ENCODE measurements at regions not wholly inside any gene's neighbourhood (a gene's known extent, or its start where the extent isn't known, plus 50 kb on each side); places are given as distances from the start of the nearest gene placed in this dataset.

DNA sequence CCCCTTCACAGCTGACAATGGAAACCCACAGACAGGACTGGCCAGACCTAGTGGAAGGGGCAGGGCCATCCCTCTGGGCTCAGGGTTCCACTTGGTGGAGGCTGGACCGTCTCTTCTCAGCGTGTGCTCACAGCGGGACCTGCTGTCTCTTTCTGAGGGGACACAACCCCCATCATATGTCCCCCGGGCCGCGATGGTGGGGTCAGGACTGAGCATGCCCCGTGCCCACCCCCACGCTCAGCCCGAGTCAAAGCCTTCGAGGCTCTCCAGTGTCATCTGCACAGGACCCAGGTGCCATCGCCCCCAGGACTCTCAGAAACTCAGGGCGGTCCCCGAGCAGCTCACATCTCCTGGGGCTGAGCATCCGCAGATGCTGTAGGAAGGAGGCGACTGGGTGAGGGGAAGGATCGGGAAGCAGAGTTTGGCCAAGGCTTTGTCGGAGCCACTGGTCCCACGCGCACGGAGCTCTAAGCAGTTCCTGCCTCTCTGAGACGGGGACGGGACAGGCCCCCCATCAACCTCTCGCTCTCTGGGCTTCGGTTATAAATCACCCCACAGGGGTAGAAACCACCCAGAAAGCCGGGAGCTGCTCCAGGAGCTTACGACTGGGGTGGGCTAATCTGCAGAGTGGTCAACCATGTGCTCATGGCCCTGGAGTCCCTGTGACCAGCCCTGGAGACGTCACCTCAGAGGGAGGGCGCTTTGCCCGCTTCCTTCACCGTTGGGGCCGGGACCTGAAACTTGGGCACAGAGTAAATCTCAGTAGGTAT is 183.4 kb upstream of the SULF2 start:
- TF ChIP-seq NFXL1 (IDR thresholded peaks at IDR 0.05; ENCODE audit: borderline replicate concordance) (no peak), POLR2A (IDR thresholded peaks at IDR 0.05; ENCODE audit: low read depth, low read length) (no peak), SP1 (IDR thresholded peaks at IDR 0.05; ENCODE audit: low read depth, low read length) (no peak), NFYB (IDR thresholded peaks at IDR 0.05; ENCODE audit: insufficient read depth, low read depth, low read length) (no peak), RAD51 (IDR thresholded peaks at IDR 0.05) (no peak)
- TF ChIP-seq, protein P1, sequence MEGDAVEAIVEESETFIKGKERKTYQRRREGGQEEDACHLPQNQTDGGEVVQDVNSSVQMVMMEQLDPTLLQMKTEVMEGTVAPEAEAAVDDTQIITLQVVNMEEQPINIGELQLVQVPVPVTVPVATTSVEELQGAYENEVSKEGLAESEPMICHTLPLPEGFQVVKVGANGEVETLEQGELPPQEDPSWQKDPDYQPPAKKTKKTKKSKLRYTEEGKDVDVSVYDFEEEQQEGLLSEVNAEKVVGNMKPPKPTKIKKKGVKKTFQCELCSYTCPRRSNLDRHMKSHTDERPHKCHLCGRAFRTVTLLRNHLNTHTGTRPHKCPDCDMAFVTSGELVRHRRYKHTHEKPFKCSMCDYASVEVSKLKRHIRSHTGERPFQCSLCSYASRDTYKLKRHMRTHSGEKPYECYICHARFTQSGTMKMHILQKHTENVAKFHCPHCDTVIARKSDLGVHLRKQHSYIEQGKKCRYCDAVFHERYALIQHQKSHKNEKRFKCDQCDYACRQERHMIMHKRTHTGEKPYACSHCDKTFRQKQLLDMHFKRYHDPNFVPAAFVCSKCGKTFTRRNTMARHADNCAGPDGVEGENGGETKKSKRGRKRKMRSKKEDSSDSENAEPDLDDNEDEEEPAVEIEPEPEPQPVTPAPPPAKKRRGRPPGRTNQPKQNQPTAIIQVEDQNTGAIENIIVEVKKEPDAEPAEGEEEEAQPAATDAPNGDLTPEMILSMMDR (IDR thresholded peaks at IDR 0.05 in 2 of 3, conservative IDR thresholded peaks at IDR 0.05 in 1 of 3; ENCODE audit: control insufficient read depth in 2 of 3, extremely low read depth in 1 of 3, insufficient read depth in 1 of 3, low read depth in 3 of 3, low read length in 3 of 3) = no peak
